ENCODE measurements at regions not wholly inside any gene's neighbourhood (a gene's known extent, or its start where the extent isn't known, plus 50 kb on each side); places are given as distances from the start of the nearest gene placed in this dataset.

- no peak for TF ChIP-seq CTCF (IDR thresholded peaks at IDR 0.05; ENCODE audit: poor library complexity)
- no peak for TF ChIP-seq EZH2 (IDR thresholded peaks at IDR 0.05; ENCODE audit: borderline replicate concordance)
Measured at GRCh38 chr21:14797543-14797942, 251.4 kb upstream of the SAMSN1 start.

Data from hepatocyte (in vitro differentiated cells).